ENCODE measurements at regions not wholly inside any gene's neighbourhood (a gene's known extent, or its start where the extent isn't known, plus 50 kb on each side); places are given as distances from the start of the nearest gene placed in this dataset.

GRCh38 chr12:105935981-105936380, 202.8 kb downstream of the NUAK1 start:
- no peak for DNase-seq (ENCODE audit: extremely low spot score)
- Histone ChIP-seq H3K27me3 (no peaks in the 10 kb centered on the region), H3K4me3 (no peak overlapping the region), H3K36me3 (no peaks in the 10 kb centered on the region), H3K4me1 (peaks cover 9 to 14% (median 11%) of the 10 kb centered on the region in 4 donors), H3K27ac (replicated peaks in 1 of 4) (no peak overlapping the region), H3K9me3 (no peaks in the 10 kb centered on the region)
- TF ChIP-seq POLR2A (IDR thresholded peaks at IDR 0.05; ENCODE audit: low read depth) (no peak), POLR2AphosphoS5 (IDR thresholded peaks at IDR 0.05) (no peak), EP300 (IDR thresholded peaks at IDR 0.05) (no peak)
- TF ChIP-seq, protein P1, sequence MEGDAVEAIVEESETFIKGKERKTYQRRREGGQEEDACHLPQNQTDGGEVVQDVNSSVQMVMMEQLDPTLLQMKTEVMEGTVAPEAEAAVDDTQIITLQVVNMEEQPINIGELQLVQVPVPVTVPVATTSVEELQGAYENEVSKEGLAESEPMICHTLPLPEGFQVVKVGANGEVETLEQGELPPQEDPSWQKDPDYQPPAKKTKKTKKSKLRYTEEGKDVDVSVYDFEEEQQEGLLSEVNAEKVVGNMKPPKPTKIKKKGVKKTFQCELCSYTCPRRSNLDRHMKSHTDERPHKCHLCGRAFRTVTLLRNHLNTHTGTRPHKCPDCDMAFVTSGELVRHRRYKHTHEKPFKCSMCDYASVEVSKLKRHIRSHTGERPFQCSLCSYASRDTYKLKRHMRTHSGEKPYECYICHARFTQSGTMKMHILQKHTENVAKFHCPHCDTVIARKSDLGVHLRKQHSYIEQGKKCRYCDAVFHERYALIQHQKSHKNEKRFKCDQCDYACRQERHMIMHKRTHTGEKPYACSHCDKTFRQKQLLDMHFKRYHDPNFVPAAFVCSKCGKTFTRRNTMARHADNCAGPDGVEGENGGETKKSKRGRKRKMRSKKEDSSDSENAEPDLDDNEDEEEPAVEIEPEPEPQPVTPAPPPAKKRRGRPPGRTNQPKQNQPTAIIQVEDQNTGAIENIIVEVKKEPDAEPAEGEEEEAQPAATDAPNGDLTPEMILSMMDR (IDR thresholded peaks at IDR 0.05) = no peak
- WGBS = 86% methylated on average over 3 of the region's 3 CpGs
- intact Hi-C loops (cut with DNase I) = no loop called here

- WGBS = 100% methylated on average over 1 of the region's 1 CpG
These were observed 202.3 kb downstream of the NUAK1 start for GRCh38 chr12:105936496-105936895.

GRCh38 chr12:105937009-105937408, 201.7 kb downstream of the NUAK1 start:
- Histone ChIP-seq H3K36me3 (no peaks in the 10 kb centered on the region), H3K9me3 (no peaks in the 10 kb centered on the region), H3K4me1 (peaks cover 9 to 14% (median 11%) of the 10 kb centered on the region in 4 donors), H3K27ac (replicated peaks in 1 of 4) (no peak overlapping the region), H3K27me3 (no peaks in the 10 kb centered on the region), H3K4me3 (no peak overlapping the region)
- no peak for DNase-seq (ENCODE audit: extremely low spot score)
- intact Hi-C loops (cut with DNase I) = no loop called here
- 67% methylated on average over 1 of the region's 1 CpG for WGBS
- TF ChIP-seq, protein P1 (IDR thresholded peaks at IDR 0.05) = no peak
- no peak for TF ChIP-seq POLR2A (IDR thresholded peaks at IDR 0.05; ENCODE audit: low read depth)
- TF ChIP-seq EP300 (IDR thresholded peaks at IDR 0.05) = no peak
- TF ChIP-seq POLR2AphosphoS5 (IDR thresholded peaks at IDR 0.05) = no peak

More at GRCh38 chr12:105936496-105936895, 202.3 kb downstream of the NUAK1 start:
- TF ChIP-seq POLR2AphosphoS5 (IDR thresholded peaks at IDR 0.05) (no peak), EP300 (IDR thresholded peaks at IDR 0.05) (no peak), POLR2A (IDR thresholded peaks at IDR 0.05; ENCODE audit: low read depth) (no peak)
- TF ChIP-seq, protein P1 (IDR thresholded peaks at IDR 0.05) = no peak
- H3K4me1 ChIP-seq = peaks cover 9 to 14% (median 11%) of the 10 kb centered on the region in 4 donors
- intact Hi-C loops (cut with DNase I) = no loop called here
- H3K27ac ChIP-seq (replicated peaks in 1 of 4) = no peak overlapping the region
- H3K27me3 ChIP-seq = no peaks in the 10 kb centered on the region
- no peaks in the 10 kb centered on the region for H3K9me3 ChIP-seq
- H3K4me3 ChIP-seq = no peak overlapping the region
- H3K36me3 ChIP-seq = no peaks in the 10 kb centered on the region
- no peak for DNase-seq (ENCODE audit: extremely low spot score)

DNA sequence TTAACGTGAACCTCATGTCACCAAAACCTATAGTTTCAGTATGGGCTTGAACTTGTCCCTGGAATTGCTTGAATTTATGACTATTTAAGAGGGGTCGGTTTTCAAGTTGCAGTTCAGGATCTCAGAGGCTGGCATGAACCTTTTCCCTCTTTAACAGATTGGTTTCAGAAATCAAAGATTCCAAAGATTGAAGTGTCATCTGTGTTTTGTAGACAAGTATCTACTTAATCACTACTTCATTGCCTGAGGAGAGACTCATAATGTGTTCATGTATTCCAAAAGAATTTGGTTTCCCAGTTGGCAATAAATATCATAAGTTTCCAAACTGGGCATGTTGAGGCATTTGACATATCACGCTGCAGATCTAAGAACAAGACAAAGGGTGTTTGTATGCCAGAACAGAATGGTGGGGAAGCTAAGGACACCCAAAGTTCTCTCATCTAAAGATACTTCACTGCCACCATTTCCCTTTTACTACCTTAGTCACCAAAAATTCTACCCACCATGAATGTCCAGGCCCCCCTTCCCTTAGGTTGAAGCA, 199.5 kb downstream of the NUAK1 start:
- intact Hi-C loops (cut with DNase I) = no loop called here
- no peaks in the 10 kb centered on the region for H3K36me3 ChIP-seq
- DNase-seq (ENCODE audit: extremely low spot score) = no peak
- H3K27ac ChIP-seq (replicated peaks in 1 of 4) = no peak overlapping the region
- no peaks in the 10 kb centered on the region for H3K27me3 ChIP-seq
- no peak for TF ChIP-seq POLR2A (IDR thresholded peaks at IDR 0.05; ENCODE audit: low read depth)
- no peak for TF ChIP-seq POLR2AphosphoS5 (IDR thresholded peaks at IDR 0.05)
- TF ChIP-seq EP300 (IDR thresholded peaks at IDR 0.05) = no peak
- TF ChIP-seq, protein P1 (IDR thresholded peaks at IDR 0.05) = no peak
- 90% methylated on average over 3 of the region's 3 CpGs for WGBS
- H3K9me3 ChIP-seq = no peaks in the 10 kb centered on the region
- H3K4me1 ChIP-seq = peaks cover 3 to 8% (median 4%) of the 10 kb centered on the region in 4 donors
- H3K4me3 ChIP-seq = no peak overlapping the region

GRCh38 chr12:105942281-105942680, 196.5 kb downstream of the NUAK1 start:
- Histone ChIP-seq H3K36me3 (no peaks in the 10 kb centered on the region), H3K27me3 (no peaks in the 10 kb centered on the region), H3K27ac (replicated peaks in 1 of 4) (no peak overlapping the region), H3K4me1 (no peaks in the 10 kb centered on the region), H3K9me3 (no peaks in the 10 kb centered on the region), H3K4me3 (no peak overlapping the region)
- TF ChIP-seq, protein P1 (IDR thresholded peaks at IDR 0.05) = no peak
- TF ChIP-seq POLR2AphosphoS5 (IDR thresholded peaks at IDR 0.05) (no peak), POLR2A (IDR thresholded peaks at IDR 0.05; ENCODE audit: low read depth) (no peak), EP300 (IDR thresholded peaks at IDR 0.05) (no peak)
- DNase-seq (ENCODE audit: extremely low spot score) = no peak
- intact Hi-C loops (cut with DNase I) = no loop called here
- 60% methylated on average over 1 of the region's 1 CpG for WGBS

All from esophagus muscularis mucosa (tissue), 4 donors.